GM23338 (cell line): ENCODE measurements at regions not wholly inside any gene's neighbourhood (a gene's known extent, or its start where the extent isn't known, plus 50 kb on each side); places are given as distances from the start of the nearest gene placed in this dataset.

ENCODE experiments used
- ATAC-seq: fragments of 200-7000 bp; cut with Tn5 transposase; 3 replicates; pipeline ENCODE4 v1.9.1; 2020
- DNase-seq: peaks from one replicate; pipeline ENCODE4 v3.0.0-alpha.2; 2015; ENCODE audit warnings: low spot score
- H2AFZ ChIP-seq: fragments of 200-600 bp; sonication (generic); 2 replicates; pipeline ENCODE4 v1.8.0; 2016; ENCODE audit warnings: antibody characterized with exemption, mild to moderate bottlenecking, moderate library complexity
- H3F3A ChIP-seq: fragments of 200-600 bp; sonication (generic); replicated peaks from 2 replicates; pipeline ENCODE4 v1.8.0; 2017; ENCODE audit warnings: antibody characterized with exemption, mixed run types, low read depth
- H3K27ac ChIP-seq: fragments of 200-600 bp; sonication (generic); 2 replicates; pipeline ENCODE4 v1.6.1; 2016; ENCODE audit warnings: low read depth
- H3K27me3 ChIP-seq: fragments of 200-600 bp; sonication (generic); 2 replicates; pipeline ENCODE4 v1.8.0; 2016; ENCODE audit warnings: mild to moderate bottlenecking, mixed run types, moderate library complexity; ENCODE audit not compliant: insufficient read depth
- H3K36me3 ChIP-seq: fragments of 200-600 bp; sonication (generic); 2 replicates; pipeline ENCODE4 v1.8.0; 2016; ENCODE audit warnings: mild to moderate bottlenecking; ENCODE audit not compliant: insufficient read depth
- H3K4me1 ChIP-seq: fragments of 200-600 bp; sonication (generic); 2 replicates; pipeline ENCODE4 v1.8.0; 2016; ENCODE audit warnings: mild to moderate bottlenecking, moderate library complexity; ENCODE audit not compliant: insufficient read depth
- H3K4me2 ChIP-seq: fragments of 200-600 bp; sonication (generic); 2 replicates; pipeline ENCODE4 v1.7.1; 2017; ENCODE audit warnings: mixed run types
- H3K4me3 ChIP-seq: fragments of 200-600 bp; sonication (generic); 2 replicates; pipeline ENCODE4 v1.6.1; 2016; ENCODE audit warnings: mixed run types
- H3K79me2 ChIP-seq: fragments of 200-600 bp; sonication (generic); replicated peaks from 2 replicates; pipeline ENCODE4 v1.8.0; 2017; ENCODE audit warnings: mild to moderate bottlenecking; ENCODE audit not compliant: insufficient read depth
- H3K9me2 ChIP-seq: fragments of 200-600 bp; sonication (generic); 2 replicates; pipeline ENCODE4 v1.8.0; 2017; ENCODE audit not compliant: insufficient read depth
- H4K20me1 ChIP-seq: fragments of 200-600 bp; sonication (generic); replicated peaks from 2 replicates; pipeline ENCODE4 v1.8.0; 2017; ENCODE audit warnings: mild to moderate bottlenecking; ENCODE audit not compliant: insufficient read depth
- H3K27ac Mint-ChIP-seq: 2 replicates; pipeline ENCODE4 v1.8.0; 2020; ENCODE audit warnings: inconsistent platforms, mild to moderate bottlenecking, moderate library complexity, mixed read lengths
- H3K27me3 Mint-ChIP-seq: 3 replicates; pipeline ENCODE4 v1.8.0; 2022; ENCODE audit warnings: low read depth, mild to moderate bottlenecking, moderate library complexity, mixed read lengths, inconsistent platforms; ENCODE audit not compliant: insufficient read depth, poor library complexity
- H3K36me3 Mint-ChIP-seq: 3 replicates; pipeline ENCODE4 v1.8.0; 2021; ENCODE audit warnings: low read depth, mild to moderate bottlenecking, inconsistent platforms, moderate library complexity, mixed read lengths
- H3K4me1 Mint-ChIP-seq: 3 replicates; pipeline ENCODE4 v1.8.0; 2020; ENCODE audit warnings: mild to moderate bottlenecking, inconsistent platforms, mixed read lengths
- H3K4me3 Mint-ChIP-seq: 3 replicates; pipeline ENCODE4 v1.8.0; 2021; ENCODE audit warnings: moderate library complexity, mild to moderate bottlenecking, inconsistent platforms, mixed read lengths
- H3K9me3 Mint-ChIP-seq: 3 replicates; pipeline ENCODE4 v1.8.0; 2020; ENCODE audit warnings: moderate library complexity, mild to moderate bottlenecking, inconsistent platforms, mixed read lengths
- CREB1 ChIP-seq: fragments of 250-450 bp; sonication (Bioruptor Pico); IDR thresholded peaks from 2 replicates; pipeline ENCODE4 v1.5.0; 2020; ENCODE audit warnings: low read depth, mild to moderate bottlenecking, moderate library complexity
- ETS1 ChIP-seq: IDR thresholded peaks from 2 replicates; pipeline ENCODE4 v1.6.1; 2016; ENCODE audit warnings: antibody characterized with exemption
- EZH2 ChIP-seq: fragments of 200-600 bp; sonication (generic); IDR thresholded peaks from one replicate; pipeline ENCODE4 v1.8.0; 2017; ENCODE audit warnings: antibody characterized with exemption, mild to moderate bottlenecking, low read depth; ENCODE audit not compliant: unreplicated experiment
- EZH2phosphoT487 ChIP-seq: fragments of 200-600 bp; sonication (generic); IDR thresholded peaks from one replicate; pipeline ENCODE4 v1.8.1; 2018; ENCODE audit warnings: antibody characterized with exemption; ENCODE audit not compliant: unreplicated experiment
- JUNB ChIP-seq: IDR thresholded peaks from one replicate; pipeline ENCODE4 v1.6.1; 2016; ENCODE audit warnings: antibody characterized with exemption; ENCODE audit not compliant: unreplicated experiment
- NANOG ChIP-seq: IDR thresholded peaks from 2 replicates; pipeline ENCODE4 v1.6.1; 2016; ENCODE audit warnings: antibody characterized with exemption, borderline replicate concordance
- POLR2AphosphoS5 ChIP-seq: IDR thresholded peaks from 2 replicates; pipeline ENCODE4 v1.6.1; 2016; ENCODE audit warnings: antibody characterized with exemption, low read depth
- STAT1 ChIP-seq: IDR thresholded peaks from one replicate; pipeline ENCODE4 v1.6.1; 2016; ENCODE audit warnings: antibody characterized with exemption; ENCODE audit not compliant: unreplicated experiment
- ZNF114 ChIP-seq: fragments of 250-450 bp; sonication (Bioruptor Pico); IDR thresholded peaks from 2 replicates; pipeline ENCODE4 v1.5.0; 2020; ENCODE audit warnings: mild to moderate bottlenecking, moderate library complexity
- ZNF331 ChIP-seq: fragments of 250-450 bp; sonication (Bioruptor Pico); IDR thresholded peaks from 2 replicates; pipeline ENCODE4 v1.5.0; 2020; ENCODE audit warnings: low read depth, mild to moderate bottlenecking, moderate library complexity
- ZNF462 ChIP-seq: fragments of 250-450 bp; sonication (Bioruptor Pico); IDR thresholded peaks from 2 replicates; pipeline ENCODE4 v1.5.0; 2020; ENCODE audit warnings: mild to moderate bottlenecking, moderate library complexity
- TF ChIP-seq, protein P1 (sequence below), 2 experiments: fragments of 200-600 bp in 1 of 2; sonication (generic) in 1 of 2; conservative IDR thresholded peaks; 2 replicates each; pipeline versions ENCODE4 v1.5.1 to v1.6.1; 2016 to 2017; ENCODE audit warnings: antibody characterized with exemption in 2 of 2, low read depth in 2 of 2, mild to moderate bottlenecking in 2 of 2, moderate library complexity in 1 of 2
- TF ChIP-seq, protein P2 (sequence below): IDR thresholded peaks from one replicate; pipeline ENCODE4 v1.6.1; 2018; ENCODE audit warnings: antibody characterized with exemption; ENCODE audit not compliant: unreplicated experiment

DNA sequence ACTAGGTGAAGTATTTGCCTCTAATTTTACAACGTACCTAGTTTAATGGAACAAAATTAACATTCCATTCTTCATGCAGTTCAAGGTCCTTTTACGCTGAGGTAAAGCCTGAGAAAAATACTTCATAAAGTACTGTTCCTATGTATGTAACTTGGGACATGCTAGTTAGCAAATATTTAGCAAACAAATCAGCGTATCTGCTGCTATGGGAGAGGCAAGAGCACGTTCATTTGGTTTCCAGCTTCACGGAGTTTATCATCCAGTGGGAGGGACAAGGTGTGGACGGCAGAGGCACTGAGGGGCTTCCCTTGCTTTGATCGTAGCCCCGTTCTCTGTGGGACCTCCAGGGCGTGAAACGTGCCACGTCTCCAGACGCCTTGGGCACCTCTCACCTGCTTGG is 248.8 kb downstream of the IRS2 start:
- Histone ChIP-seq H3F3A (no peaks in the 10 kb centered on the region), H3K27me3 (no peaks in the 10 kb centered on the region), H3K4me3 (no peak overlapping the region), H4K20me1 (no peaks in the 10 kb centered on the region), H3K36me3 (no peaks in the 10 kb centered on the region), H3K9me2 (0 out of 2 replicates have a peak, but pooled peaks cover 6% of the 10 kb centered on the region), H3K4me2 (no peak overlapping the region), H3K27ac (no peak overlapping the region), H3K4me1 (no peaks in the 10 kb centered on the region), H3K79me2 (no peaks in the 10 kb centered on the region), H2AFZ (no peak overlapping the region)
- H3K4me3 Mint-ChIP-seq, result no peak overlapping the region
- H3K36me3 Mint-ChIP-seq, result no peaks in the 10 kb centered on the region
- no peaks in the 10 kb centered on the region for H3K9me3 Mint-ChIP-seq
- H3K4me1 Mint-ChIP-seq, result no peaks in the 10 kb centered on the region; the same call in 2 of the 3 replicates
- DNase-seq (no peak), ATAC-seq (no peak)
- TF ChIP-seq ZNF331 (CRISPR knock-in tag) (no peak), POLR2AphosphoS5 (no peak), CREB1 (no peak), ETS1 (no peak), ZNF114 (CRISPR knock-in tag) (no peak), STAT1 (no peak), JUNB (no peak), ZNF462 (no peak), NANOG (no peak), EZH2phosphoT487 (no peak), EZH2 (no peak)
- TF ChIP-seq, protein P1, sequence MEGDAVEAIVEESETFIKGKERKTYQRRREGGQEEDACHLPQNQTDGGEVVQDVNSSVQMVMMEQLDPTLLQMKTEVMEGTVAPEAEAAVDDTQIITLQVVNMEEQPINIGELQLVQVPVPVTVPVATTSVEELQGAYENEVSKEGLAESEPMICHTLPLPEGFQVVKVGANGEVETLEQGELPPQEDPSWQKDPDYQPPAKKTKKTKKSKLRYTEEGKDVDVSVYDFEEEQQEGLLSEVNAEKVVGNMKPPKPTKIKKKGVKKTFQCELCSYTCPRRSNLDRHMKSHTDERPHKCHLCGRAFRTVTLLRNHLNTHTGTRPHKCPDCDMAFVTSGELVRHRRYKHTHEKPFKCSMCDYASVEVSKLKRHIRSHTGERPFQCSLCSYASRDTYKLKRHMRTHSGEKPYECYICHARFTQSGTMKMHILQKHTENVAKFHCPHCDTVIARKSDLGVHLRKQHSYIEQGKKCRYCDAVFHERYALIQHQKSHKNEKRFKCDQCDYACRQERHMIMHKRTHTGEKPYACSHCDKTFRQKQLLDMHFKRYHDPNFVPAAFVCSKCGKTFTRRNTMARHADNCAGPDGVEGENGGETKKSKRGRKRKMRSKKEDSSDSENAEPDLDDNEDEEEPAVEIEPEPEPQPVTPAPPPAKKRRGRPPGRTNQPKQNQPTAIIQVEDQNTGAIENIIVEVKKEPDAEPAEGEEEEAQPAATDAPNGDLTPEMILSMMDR (conservative IDR thresholded peaks at IDR 0.05; ENCODE audit: low read depth in 2 of 2), result no peak
- TF ChIP-seq, protein P2, sequence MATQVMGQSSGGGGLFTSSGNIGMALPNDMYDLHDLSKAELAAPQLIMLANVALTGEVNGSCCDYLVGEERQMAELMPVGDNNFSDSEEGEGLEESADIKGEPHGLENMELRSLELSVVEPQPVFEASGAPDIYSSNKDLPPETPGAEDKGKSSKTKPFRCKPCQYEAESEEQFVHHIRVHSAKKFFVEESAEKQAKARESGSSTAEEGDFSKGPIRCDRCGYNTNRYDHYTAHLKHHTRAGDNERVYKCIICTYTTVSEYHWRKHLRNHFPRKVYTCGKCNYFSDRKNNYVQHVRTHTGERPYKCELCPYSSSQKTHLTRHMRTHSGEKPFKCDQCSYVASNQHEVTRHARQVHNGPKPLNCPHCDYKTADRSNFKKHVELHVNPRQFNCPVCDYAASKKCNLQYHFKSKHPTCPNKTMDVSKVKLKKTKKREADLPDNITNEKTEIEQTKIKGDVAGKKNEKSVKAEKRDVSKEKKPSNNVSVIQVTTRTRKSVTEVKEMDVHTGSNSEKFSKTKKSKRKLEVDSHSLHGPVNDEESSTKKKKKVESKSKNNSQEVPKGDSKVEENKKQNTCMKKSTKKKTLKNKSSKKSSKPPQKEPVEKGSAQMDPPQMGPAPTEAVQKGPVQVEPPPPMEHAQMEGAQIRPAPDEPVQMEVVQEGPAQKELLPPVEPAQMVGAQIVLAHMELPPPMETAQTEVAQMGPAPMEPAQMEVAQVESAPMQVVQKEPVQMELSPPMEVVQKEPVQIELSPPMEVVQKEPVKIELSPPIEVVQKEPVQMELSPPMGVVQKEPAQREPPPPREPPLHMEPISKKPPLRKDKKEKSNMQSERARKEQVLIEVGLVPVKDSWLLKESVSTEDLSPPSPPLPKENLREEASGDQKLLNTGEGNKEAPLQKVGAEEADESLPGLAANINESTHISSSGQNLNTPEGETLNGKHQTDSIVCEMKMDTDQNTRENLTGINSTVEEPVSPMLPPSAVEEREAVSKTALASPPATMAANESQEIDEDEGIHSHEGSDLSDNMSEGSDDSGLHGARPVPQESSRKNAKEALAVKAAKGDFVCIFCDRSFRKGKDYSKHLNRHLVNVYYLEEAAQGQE, result no peak
- H3K27ac Mint-ChIP-seq, result no peak overlapping the region
- peaks cover 6% of the 10 kb centered on the region for H3K27me3 Mint-ChIP-seq
